GM12878 (cell line): ENCODE measurements at regions not wholly inside any gene's neighbourhood (a gene's known extent, or its start where the extent isn't known, plus 50 kb on each side); places are given as distances from the start of the nearest gene placed in this dataset.

ENCODE experiments used
- EP300 ChIP-seq, 2 experiments: fragments of 150-350 bp in 1 of 2; IDR thresholded peaks; 2 replicates each; pipeline ENCODE4 v1.6.1; 2011 to 2012; ENCODE audit warnings: low read depth in 2 of 2, low read length in 2 of 2, borderline replicate concordance in 1 of 2, improper control_type of control experiment in 1 of 2, inconsistent platforms in 1 of 2; ENCODE audit not compliant: control insufficient read depth in 1 of 2
- EZH2 ChIP-seq: IDR thresholded peaks from 2 replicates; pipeline ENCODE4 v1.6.1; 2012; ENCODE audit warnings: low read depth, mild to moderate bottlenecking, control low read depth, inconsistent platforms, low read length, borderline replicate concordance; ENCODE audit not compliant: control insufficient read depth
- JUNB ChIP-seq: IDR thresholded peaks from 2 replicates; pipeline ENCODE4 v1.6.1; 2016; ENCODE audit warnings: antibody characterized with exemption, mild to moderate bottlenecking
- PML ChIP-seq: IDR thresholded peaks from 2 replicates; pipeline ENCODE4 v1.6.1; 2012; ENCODE audit warnings: low read length, inconsistent platforms
- POLR2AphosphoS5 ChIP-seq: IDR thresholded peaks from 2 replicates; pipeline ENCODE4 v1.6.1; 2011; ENCODE audit warnings: mild to moderate bottlenecking, low read length, inconsistent platforms
- RBBP5 ChIP-seq: fragments of 200-600 bp; sonication (generic); conservative IDR thresholded peaks from 2 replicates; pipeline ENCODE4 v1.6.1; 2016
- RCOR1 ChIP-seq: conservative IDR thresholded peaks from 2 replicates; pipeline ENCODE4 v1.6.1; 2012; ENCODE audit warnings: low read depth, low read length, improper control_type of control experiment
- RELA ChIP-seq: fragments of 450-650 bp; IDR thresholded peaks from 2 replicates; pipeline ENCODE4 v1.8.0; 2014; ENCODE audit warnings: borderline replicate concordance; ENCODE audit not compliant: partially characterized antibody
- YY1 ChIP-seq: IDR thresholded peaks from 2 replicates; pipeline ENCODE4 v1.6.1; 2011; ENCODE audit warnings: low read depth, mild to moderate bottlenecking, low read length
- ZSCAN29 ChIP-seq: fragments of 450-650 bp; IDR thresholded peaks from 2 replicates; pipeline ENCODE4 v1.6.1; 2017; ENCODE audit warnings: mild to moderate bottlenecking, moderate library complexity
- TF ChIP-seq, protein P1 (sequence below), 3 experiments: IDR thresholded peaks in 2 of 3; conservative IDR thresholded peaks in 1 of 3; 2 replicates each; pipeline ENCODE4 v1.5.1; 2011; ENCODE audit warnings: low read depth in 3 of 3, low read length in 3 of 3, mild to moderate bottlenecking in 3 of 3, control low read depth in 2 of 3, moderate library complexity in 2 of 3, inconsistent platforms in 1 of 3, mixed read lengths in 1 of 3; ENCODE audit not compliant: control insufficient read depth in 2 of 3, insufficient read depth in 1 of 3; ENCODE audit errors: extremely low read depth in 1 of 3
- TF ChIP-seq, protein P2 (sequence below): IDR thresholded peaks from 2 replicates; pipeline ENCODE4 v1.6.1; 2012; ENCODE audit warnings: low read depth, low read length, improper control_type of control experiment
- TF ChIP-seq, protein P3 (sequence below): fragments of 450-650 bp; IDR thresholded peaks from 2 replicates; pipeline ENCODE4 v1.6.1; 2017; ENCODE audit warnings: borderline replicate concordance
- TF ChIP-seq, protein P4 (sequence below): IDR thresholded peaks from 2 replicates; pipeline ENCODE4 v1.6.1; 2012; ENCODE audit warnings: low read length, inconsistent platforms

DNA sequence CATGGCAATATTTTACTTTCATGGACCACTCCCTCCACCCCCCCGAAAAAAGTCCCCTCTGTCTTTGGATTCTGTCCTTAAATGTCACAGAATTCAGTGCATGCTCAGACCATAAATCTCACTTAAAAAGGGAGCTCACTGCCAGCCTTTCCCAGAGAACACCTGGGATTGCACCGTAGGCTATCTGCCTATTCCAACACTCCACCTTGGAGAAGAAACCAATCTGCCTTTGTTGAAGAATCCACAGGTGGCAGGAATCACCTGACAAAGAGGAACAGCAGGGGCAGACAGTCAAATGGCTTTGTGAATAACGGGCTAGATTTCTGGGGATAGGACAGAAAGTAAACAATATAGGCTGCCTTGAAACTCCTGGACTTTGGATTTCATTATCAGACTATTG, 306.7 kb upstream of the BRINP1 start:
- TF ChIP-seq EZH2 = no peak
- TF ChIP-seq, protein P1, sequence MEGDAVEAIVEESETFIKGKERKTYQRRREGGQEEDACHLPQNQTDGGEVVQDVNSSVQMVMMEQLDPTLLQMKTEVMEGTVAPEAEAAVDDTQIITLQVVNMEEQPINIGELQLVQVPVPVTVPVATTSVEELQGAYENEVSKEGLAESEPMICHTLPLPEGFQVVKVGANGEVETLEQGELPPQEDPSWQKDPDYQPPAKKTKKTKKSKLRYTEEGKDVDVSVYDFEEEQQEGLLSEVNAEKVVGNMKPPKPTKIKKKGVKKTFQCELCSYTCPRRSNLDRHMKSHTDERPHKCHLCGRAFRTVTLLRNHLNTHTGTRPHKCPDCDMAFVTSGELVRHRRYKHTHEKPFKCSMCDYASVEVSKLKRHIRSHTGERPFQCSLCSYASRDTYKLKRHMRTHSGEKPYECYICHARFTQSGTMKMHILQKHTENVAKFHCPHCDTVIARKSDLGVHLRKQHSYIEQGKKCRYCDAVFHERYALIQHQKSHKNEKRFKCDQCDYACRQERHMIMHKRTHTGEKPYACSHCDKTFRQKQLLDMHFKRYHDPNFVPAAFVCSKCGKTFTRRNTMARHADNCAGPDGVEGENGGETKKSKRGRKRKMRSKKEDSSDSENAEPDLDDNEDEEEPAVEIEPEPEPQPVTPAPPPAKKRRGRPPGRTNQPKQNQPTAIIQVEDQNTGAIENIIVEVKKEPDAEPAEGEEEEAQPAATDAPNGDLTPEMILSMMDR (IDR thresholded peaks at IDR 0.05 in 2 of 3, conservative IDR thresholded peaks at IDR 0.05 in 1 of 3; ENCODE audit: control insufficient read depth in 2 of 3, extremely low read depth in 1 of 3, insufficient read depth in 1 of 3, low read depth in 3 of 3, low read length in 3 of 3) = no peak
- no peak for TF ChIP-seq PML
- TF ChIP-seq, protein P2, sequence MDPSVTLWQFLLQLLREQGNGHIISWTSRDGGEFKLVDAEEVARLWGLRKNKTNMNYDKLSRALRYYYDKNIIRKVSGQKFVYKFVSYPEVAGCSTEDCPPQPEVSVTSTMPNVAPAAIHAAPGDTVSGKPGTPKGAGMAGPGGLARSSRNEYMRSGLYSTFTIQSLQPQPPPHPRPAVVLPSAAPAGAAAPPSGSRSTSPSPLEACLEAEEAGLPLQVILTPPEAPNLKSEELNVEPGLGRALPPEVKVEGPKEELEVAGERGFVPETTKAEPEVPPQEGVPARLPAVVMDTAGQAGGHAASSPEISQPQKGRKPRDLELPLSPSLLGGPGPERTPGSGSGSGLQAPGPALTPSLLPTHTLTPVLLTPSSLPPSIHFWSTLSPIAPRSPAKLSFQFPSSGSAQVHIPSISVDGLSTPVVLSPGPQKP = no peak
- no peak for TF ChIP-seq POLR2AphosphoS5
- no peak for TF ChIP-seq YY1
- TF ChIP-seq, protein P3, sequence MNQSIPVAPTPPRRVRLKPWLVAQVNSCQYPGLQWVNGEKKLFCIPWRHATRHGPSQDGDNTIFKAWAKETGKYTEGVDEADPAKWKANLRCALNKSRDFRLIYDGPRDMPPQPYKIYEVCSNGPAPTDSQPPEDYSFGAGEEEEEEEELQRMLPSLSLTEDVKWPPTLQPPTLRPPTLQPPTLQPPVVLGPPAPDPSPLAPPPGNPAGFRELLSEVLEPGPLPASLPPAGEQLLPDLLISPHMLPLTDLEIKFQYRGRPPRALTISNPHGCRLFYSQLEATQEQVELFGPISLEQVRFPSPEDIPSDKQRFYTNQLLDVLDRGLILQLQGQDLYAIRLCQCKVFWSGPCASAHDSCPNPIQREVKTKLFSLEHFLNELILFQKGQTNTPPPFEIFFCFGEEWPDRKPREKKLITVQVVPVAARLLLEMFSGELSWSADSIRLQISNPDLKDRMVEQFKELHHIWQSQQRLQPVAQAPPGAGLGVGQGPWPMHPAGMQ = no peak
- no peak for TF ChIP-seq JUNB
- TF ChIP-seq RBBP5 = no peak
- TF ChIP-seq EP300 (IDR thresholded peaks at IDR 0.05; ENCODE audit: borderline replicate concordance in 1 of 2, control insufficient read depth in 1 of 2, low read depth in 2 of 2, low read length in 2 of 2) = no peak
- no peak for TF ChIP-seq RCOR1
- no peak for TF ChIP-seq ZSCAN29
- TF ChIP-seq RELA = no peak
- TF ChIP-seq, protein P4, sequence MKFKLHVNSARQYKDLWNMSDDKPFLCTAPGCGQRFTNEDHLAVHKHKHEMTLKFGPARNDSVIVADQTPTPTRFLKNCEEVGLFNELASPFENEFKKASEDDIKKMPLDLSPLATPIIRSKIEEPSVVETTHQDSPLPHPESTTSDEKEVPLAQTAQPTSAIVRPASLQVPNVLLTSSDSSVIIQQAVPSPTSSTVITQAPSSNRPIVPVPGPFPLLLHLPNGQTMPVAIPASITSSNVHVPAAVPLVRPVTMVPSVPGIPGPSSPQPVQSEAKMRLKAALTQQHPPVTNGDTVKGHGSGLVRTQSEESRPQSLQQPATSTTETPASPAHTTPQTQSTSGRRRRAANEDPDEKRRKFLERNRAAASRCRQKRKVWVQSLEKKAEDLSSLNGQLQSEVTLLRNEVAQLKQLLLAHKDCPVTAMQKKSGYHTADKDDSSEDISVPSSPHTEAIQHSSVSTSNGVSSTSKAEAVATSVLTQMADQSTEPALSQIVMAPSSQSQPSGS = no peak
